ENCODE measurements at regions not wholly inside any gene's neighbourhood (a gene's known extent, or its start where the extent isn't known, plus 50 kb on each side); places are given as distances from the start of the nearest gene placed in this dataset.
"Not testable (repeated sequence)": the region's sequence is repeated elsewhere in the genome, so short reads cannot be mapped to it uniquely, and the experiment has no call there.

DNA sequence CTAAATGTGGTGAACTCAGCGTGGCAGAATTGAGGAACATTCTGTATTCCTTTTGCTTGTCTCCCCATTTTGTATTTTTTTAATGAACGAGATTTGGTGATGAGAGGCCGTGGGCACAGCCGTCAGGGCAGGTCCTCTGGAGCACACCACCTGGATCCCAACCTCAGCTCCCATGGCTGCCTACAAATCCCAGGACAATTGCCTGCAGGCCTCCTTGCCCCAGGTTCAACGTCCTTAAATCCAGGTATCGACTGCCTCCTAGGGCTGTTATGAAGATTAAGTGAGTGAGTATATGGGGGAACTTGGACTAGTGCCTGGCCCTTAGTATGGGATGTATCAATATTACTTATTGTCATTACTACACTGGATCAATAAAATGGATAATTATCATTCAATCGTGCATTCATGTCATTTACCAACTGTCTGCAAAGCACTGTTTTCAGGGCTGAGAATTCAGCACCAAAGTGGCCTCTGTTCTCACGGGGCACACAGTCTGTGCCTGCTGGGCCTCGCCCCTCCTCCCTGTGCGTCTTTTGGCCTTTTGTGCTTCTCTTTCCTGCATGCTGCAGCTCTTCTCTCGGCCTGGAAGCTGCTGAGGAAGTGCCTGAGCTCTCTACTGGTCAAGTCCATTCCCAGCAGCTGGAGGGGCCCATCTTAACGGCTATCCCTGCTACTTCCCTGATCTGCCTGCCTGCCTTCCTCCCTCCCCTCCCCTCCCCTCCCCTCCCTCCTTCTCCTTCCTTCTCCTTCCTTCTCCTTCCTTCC is 1343.7 kb downstream of the BRD1 start:
- DNase-seq: no peak

DNA sequence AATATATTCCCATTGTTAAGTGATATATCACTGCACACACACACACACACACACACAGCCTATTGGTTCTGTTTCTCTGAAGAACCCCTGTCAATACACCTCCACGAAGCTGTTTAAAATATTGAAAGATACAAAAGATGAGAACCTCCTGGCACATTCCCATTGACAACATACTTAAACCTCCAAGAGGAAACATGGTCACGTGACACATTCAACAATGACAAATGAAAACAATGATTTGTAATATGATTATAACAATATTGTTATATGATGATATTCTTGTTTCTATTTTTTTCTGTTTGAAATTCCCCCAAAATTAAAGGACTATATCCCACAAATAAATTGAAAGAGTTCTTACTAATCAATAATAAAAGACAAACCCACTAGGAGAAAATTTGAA is 1344.9 kb downstream of the BRD1 start:
- no peak for DNase-seq

DNA sequence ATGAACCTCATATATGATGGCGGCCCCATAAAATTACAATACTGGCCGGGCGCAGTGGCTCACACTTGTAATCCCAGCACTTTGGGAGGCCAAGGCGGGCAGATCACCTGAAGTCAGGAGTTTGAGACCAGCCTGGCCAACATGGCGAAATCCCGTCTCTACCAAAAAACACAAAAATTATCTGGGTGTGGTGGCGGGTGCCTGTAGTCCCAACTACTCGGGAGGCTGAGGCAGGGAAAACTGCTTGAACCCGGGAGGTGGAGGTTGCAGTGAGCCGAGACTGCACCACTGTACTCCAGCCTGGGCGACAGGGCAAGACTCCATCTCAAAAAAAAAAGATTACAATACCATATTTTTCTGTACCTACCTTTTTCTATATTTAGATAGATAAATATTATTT is 1345.5 kb downstream of the BRD1 start:
- DNase-seq: not testable (repeated sequence)

DNA sequence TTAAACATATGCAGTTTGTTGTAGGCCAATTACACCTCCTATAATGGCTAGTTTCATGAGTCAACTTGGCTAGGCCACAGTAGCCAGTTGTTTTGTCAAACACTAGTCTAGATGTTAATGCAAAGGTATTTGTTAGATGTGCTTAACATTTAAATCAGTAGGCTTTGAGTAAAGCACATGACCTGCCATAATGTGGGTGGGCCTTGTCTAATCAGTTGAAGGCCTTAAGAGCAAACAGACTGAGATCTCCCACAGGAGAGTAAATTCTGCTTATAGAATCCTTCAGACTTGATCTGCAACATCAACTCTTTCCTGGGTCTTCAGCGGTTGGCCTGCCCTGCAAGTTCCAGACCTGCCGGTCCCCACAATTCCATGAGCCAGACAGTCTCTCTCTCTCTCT is 1345.9 kb downstream of the BRD1 start:
- DNase-seq: no peak

DNA sequence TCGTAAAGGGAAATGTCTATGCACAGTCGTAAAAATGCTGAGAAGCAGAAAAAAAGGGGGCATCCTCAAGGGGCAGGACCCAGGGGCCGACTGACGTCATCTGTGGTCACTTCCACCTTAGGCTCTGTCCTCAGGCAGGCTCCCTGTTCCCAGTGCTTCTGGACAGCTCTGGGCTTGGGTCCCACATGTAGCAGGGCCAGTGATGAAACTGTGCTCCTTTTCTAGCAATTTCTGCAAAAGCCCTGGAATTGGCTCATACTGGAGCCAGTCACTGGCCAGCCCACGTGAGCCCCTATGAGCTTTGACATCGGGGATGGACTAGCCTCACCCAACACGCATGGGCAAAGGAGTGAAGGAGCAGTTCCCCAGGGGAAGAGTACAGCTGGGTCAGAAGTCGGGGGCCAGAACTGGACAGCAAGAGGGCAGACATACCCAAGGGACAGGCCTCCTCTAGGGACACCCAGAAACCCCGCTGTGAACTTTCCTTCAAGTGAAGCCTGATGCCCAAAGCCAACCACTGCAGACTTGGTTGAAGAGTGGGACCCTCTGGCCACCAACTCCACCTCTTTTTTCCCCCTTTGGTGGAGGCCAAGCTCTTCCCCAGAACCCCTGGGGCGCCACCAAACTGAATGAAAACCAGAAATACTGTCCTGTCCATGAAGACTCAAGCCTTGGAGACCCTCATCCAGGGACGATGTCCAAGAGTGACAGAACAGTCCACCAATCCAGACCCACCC is 1349.0 kb downstream of the BRD1 start:
- no peak for DNase-seq

DNA sequence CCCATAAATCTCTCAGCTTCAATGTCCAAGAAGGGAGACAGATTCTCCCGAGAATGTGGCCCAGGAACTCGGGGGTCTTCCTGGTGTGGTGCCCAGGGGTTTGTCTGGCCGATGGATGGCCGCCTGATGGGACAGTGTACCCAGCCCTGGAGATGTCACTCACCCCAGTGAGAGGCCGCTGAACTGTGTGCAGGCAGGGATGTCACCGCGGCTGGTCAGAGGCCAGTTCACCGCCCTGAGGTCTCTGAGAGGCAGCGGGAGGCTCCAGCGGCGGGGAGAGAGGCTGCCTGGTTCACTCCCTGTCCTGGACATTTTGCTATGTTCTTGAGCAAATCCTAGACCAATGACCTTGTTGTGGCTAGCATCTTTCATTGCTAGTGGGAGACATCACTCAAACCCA is 1349.5 kb downstream of the BRD1 start:
- no peak for DNase-seq

DNA sequence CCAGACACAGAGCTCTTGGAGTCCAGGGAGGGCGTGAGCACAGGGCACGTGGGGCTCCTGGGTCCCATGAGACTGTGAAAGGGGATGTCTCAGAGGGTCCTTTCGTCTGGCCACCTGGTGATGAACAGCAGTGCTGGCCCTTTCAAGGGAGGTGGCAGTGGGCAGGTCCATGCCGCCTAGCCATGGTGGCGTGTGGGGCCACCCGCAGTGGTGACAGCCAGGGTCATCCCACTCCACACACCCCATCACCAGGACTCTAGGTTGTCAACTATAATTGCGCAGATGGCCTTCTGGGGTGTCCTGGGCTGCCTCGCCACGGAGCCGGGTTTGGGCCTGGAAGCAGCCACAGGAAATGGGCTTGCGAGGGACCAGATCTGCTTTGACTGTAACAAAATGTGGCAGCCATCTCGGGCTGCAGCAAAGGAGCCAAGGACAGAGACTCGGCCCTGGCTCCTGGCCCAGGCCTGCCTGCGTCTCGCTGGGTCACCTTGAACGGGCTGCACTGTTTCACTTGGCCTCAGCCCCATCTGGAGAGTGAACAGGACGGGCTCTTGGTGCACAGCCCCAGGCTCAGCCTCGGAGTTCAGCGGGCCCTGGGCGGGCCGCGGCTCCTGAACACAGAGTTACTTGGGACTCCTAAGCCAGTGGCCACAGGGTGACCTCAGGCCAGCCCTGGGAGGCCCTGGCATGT is 1350.5 kb downstream of the BRD1 start:
- no peak for DNase-seq

DNA sequence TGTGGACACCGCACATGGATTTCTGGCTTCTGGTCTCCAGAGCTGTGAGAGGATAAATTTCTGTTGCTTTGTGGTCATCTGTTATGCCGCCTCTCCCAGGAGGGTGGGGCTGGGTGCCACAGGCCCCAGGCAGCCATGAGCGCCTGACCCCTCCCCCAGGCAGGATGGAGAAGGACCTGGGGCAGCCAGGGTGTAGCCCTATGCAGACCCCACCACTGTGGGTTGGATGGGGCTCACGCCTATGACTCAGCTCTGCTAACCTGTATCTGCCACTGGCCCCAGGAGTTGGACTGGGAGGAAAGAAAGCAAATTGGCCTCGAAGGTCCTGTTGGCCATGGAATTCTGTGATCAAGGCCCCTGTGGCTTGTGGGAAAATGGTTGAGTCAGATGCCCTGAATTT is 1351.1 kb downstream of the BRD1 start:
- DNase-seq: no peak

DNA sequence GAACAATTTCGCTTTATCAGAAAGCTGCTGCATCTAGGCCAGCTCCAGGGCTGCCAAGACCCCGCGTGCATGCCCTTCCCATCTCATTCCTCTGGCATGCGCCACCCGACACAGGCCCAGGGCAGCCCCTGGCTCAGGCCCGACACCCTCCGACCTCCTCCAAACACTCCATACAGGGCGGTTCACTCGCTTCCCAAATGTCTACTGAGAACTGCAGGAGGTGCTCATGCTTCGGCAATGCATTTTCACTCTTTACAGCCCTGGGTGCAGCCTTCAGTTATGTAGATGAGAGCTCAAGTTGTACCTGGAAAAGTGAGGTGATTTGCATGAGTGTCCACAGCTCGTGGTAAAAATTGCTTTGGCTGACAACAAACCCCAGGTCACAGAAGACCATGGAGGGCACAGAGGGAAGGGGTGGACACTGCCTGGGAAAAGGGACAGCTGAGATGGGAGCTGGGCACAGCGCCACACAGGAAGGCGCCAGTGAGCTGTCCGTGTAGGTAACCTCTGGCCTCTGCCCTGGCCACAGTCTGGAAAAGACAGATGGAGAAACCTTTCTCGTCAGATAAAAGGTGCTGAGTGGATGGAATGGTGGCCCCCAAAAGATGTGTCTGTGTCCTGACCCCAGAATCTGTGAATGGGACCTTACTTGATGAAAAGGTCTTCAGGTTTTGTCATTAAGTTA is 1351.9 kb downstream of the BRD1 start:
- DNase-seq: no peak

DNA sequence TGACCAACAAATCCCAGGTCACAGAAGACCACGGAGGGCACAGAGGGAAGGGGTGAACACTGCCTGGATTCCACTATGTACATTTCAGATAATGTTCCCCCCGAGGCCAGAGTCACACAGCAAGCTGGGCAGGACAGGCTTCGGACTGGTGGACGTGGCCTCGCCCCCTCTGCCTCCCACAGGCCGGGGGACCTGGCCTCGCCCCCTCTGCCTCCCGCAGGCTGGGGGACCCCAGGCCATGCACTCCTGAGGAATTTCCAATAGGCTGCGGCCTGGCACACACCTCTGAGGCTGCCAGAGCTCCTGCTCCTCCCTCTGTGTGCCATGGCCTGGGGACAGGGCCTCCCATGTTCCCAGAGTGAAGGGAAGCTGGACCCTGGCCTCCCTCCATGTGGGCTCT is 1352.8 kb downstream of the BRD1 start:
- no peak for DNase-seq

DNA sequence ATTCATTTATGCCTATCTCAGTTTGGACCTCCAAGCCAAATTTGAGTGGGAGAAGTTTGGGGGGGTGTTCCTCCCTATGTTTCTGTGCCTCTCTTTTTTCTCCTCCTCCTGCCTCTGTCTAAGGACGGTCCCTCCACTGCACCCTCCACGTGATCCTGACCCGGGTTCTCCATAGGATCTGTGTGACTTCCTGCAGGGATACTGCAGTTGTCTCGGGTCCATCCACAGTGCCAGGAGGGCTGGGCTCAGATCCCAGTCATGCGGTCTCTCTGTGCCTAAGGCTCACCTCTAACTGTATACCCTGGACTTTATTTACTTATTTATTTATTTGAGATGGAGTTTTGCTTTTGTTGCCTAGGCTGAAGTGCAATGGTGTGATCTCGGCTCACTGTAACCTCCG is 1354.5 kb downstream of the BRD1 start:
- no peak for DNase-seq

DNA sequence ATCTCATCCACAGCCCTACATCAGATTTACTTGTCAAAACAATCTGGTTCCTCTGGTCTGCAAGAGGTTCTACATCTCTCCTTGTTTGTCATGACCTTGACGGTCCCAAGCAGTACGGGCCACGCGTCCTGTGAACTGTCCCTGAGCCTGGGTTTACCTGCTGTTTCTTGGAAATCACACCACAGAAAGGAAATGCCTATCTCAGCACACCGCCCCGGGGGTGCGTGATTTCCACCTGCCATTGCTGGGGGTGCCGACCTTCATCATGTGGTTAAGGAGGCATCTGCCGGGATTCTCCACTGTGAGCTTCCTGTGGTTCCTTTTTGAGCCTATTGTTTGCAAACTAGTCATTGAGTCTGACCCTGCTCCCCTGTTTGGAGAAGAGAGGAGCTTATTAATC is 1363.4 kb downstream of the BRD1 start:
- DNase-seq: no peak

DNA sequence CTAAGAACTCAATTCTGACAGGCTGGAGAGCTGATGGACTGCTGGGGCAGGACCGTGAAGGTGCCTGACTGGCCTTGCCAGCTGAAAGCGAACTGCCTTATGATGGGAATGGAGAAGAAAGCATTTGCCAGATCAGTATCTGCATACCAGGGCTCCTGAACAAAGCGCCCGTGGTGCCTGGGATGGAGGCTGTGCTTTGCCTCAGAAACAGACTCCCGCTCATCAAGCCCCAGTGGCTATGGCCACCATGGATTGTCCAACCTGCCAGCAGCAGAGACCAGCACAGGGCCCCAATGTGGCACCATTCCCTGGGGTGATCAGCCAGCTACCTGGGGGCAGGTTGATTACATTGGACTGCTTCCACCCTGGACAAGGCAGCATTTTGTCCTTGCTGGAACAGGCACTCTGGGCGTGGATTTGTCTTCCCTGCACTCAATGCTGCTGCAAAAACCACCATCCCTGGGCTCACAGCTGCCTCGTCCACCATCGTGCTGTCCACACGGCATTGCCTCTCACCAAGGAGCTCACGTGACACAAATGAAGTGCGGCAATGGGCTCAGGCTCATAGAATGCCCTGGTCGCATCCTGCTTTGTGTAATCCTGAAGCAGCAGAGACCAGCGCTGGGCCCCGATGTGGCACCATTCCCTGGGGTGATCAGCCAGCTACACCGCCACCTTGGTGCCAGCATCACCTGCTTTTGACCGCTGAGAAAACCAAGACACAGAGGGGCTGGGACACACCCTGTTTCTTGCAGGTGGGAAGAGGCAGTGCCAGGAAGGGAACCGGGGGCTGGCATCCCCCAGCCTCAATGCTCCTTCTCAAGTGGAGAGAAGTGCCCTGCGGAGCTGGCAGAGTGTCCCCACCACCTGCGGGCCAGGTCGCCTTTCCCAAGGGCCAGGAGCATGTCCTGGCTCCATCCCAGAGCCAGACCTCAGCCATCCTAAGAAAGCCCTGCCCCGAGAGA is 1367.5 kb downstream of the BRD1 start:
- no peak for DNase-seq

DNA sequence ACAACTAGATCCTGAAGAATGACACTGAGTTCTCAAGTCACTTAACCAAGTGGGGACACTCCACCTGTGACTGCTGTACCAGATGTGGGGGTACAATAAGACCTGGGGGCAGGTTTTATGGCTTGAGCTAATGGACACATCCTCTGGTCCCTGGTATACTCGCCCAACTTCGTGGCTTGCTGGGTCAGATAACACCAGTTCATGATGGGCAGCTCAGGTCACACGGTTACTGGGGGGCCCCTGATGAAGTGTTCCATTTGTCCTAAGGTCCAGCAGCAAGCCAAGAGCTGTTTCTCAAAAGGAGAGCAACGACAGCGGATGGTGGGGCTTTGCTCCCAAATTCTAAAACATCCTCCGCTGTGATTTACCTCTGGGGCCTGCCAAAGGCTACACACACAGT is 1368.4 kb downstream of the BRD1 start:
- no peak for DNase-seq

DNA sequence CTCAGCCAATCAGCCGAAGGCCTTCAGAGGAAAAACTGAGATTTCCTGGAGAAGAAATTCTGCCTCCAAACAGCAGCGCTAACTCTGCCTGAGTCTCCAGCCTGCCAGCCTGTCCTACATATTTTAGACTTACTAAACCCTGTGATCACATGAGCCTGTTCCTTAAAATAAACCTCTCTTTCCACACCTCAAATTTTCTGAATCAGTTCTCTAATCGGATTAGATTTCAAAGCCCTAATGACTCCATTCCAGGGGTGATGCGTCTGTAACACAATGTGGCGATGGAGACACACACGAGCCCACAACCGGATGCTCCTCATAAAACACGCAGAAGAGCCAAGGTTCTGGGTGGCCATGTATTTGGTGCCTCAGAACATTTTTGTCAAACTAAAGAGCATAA is 1371.2 kb downstream of the BRD1 start:
- DNase-seq: peak; percentile 59

DNA sequence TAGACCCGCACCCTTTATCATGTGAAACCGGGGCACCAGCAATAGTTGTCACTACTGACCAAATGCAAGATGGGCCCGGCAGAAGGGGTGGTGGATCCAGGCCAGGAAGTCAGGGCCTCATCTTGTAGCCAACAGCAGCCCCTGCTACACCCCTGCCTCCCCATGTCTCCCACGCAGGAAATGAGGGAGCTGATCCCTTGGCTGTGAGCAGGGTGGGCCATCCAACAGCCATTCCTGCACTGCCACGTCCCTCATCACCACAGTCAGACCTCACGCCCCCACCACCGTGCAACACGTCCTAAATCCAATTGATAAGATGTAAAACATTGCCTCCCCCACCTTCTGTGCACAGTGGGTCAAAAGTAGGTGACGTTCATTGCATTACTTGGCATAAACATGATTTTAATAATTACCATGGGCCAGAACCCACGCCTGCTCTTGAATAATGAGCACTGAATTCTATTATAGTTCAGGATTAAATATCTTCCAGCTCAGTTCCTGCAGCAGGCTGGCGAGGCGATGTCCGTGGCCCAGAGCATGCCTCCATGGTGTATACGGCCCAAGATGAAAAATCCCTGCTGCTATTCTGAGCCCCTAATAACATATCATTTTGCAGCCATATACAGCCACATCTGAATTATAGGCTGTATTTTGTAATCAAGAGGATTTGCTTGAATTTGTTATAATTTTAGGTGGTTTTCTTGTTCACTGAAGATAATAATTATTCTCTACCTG is 1373.8 kb downstream of the BRD1 start:
- no peak for DNase-seq

DNA sequence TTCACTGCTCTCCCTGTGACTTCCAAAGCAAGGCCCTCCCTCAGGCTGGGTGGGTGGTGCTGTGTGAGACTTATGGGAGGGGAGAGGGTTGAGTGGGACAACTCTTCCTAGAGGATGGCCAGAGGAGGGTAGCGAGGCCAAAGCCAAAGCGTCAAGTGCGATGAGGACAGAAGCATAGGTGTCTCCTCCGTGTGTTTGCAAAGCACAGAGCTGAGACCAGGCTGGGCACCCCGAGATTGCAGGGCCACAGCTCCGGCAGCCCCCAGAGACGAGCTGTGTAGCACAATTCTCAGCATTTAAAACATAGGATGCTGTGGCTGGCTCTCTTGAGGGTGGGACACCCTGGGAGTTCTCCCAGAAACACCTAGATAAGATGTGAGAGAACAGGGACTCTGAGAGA is 1374.5 kb downstream of the BRD1 start:
- DNase-seq: no peak

DNA sequence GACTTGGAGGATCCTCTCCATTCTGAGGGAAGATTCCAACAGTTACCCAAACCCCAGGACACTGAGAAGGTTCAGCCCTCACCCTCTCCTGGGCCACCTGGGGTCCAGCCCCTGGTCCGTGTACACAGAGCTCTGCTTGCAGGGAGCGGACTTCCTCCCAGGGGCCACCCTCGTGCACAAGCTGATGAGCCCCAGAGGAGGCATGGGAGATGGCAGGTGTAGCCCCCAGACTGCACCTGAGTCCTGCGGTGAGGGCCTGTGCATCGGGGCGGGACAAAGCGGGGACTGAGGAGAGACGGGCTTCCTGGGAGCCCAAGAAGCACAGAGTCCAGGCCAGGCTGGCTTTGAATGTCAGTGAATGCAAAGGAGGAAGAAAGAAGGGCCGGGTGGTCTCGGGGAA is 1374.9 kb downstream of the BRD1 start:
- DNase-seq: no peak

DNA sequence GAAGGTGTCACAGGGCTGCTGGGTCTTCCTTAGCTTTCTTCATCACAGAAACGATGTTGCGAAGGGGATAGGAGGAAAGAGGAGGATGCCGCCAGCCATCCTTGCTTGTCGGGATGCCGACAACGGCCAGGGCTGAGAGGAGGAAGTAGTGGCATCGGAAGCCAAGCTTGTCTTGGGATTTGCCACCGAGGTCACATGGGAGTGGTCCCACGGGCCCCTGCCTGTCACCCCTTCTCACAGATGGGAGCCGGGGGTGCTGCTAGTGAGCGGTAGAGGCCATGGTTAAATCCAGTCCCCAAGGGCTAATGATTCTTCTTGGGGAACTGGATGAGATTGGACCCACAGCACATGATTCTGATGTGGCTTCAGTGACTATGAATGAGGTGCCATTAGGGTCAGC is 1375.8 kb downstream of the BRD1 start:
- DNase-seq: no peak

DNA sequence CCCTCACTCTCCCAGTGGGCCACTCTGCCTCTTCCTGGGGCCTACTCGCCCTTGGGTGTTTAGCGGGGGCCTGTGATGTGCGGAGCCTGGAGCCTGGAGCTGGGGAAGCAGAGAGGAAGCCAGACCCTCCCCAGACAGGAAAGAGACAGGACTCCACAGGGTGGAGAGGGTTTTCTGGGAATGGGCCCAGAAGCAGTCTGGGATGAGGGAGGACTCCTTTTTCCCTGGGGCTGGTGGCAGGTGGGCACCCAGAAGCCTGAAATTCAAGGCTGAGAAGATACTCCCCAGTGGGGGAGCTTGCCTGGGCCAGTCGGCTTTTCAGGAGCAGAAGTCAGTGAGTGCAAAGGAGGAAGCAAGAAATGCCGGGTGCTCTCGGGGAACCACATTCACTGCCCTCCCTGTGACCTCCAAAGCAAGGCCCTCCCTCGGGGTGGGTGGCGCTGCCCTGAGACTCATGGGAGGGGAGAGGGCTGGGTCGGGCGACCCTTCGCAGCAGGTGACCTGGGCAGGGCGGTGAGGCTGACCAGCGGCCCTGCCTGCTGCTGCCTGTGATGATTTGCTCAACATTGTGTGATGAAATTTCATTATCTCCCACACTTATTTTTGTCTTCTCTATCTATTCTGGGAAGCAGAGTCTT is 1377.4 kb downstream of the BRD1 start:
- no peak for DNase-seq
